HG03025 (cell line): ENCODE measurements at regions not wholly inside any gene's neighbourhood (a gene's known extent, or its start where the extent isn't known, plus 50 kb on each side); places are given as distances from the start of the nearest gene placed in this dataset.

Experiments
- ATAC-seq: cut with Tn5 transposase; IDR thresholded peaks from one replicate; pipeline ENCODE4 v1.9.1; 2021; ENCODE audit warnings: mild to moderate bottlenecking, moderate library complexity; ENCODE audit not compliant: unreplicated experiment, low FRiP score

DNA sequence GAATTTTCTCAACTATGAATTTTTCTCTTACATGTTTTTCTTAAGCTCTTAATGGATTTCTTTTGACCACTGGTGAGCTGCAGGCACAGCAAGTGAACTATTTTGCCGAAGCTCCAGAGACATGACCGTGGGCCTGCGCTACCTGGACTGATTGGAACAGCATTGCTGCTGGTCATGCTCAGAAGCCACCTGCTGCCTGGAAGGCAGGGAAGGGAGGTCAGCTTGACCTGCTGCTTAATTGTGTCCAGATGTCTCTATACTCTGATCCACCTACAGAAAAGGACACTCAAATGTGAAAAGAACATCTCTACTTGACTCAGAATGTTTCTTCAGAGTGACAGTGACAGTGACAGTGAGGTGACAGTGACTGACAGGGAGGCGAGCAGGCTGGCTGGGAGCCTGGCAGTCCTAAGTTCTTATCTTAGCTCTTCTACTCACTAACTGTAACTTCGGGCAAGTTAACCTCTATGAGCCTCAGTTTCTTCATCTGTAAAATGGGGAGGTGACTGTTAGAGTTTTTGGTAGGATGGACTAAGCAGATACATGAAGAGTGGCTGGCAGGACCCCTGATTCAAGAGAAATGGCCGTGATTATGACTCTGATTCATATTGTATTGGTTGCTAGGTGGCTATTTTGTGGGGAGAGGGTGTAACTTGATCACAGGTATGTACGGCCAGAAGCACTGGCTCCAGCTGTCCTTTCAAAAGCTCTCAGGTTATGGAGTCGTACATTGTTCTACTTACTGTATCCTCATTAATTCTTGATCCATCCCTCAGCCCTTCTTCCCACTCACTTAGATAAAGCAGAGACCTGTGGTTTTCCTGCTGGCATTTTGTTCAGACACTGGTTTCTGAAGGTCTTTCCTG lies 54.8 kb upstream of the DLG1 start:
- ATAC-seq = no peak

DNA sequence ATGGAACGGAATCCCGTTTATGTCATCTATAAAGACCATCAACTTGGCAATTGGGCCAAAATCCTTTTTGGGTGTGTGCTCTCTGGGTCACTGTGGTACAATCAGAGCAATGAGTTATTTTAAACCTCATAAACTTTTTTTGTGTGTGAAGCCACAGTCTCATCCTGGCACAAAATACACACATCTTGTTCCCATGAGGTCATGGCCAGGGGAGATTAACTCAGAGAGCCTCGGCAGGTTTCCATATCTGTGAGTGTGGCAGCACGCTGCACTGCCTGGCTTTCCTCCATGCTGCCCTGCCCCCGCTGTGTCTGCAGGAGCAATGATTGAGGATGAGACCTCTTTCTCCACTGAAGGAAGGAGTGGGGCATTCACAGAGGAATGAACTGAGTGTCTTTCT lies 54.0 kb upstream of the DLG1 start:
- no peak for ATAC-seq

DNA sequence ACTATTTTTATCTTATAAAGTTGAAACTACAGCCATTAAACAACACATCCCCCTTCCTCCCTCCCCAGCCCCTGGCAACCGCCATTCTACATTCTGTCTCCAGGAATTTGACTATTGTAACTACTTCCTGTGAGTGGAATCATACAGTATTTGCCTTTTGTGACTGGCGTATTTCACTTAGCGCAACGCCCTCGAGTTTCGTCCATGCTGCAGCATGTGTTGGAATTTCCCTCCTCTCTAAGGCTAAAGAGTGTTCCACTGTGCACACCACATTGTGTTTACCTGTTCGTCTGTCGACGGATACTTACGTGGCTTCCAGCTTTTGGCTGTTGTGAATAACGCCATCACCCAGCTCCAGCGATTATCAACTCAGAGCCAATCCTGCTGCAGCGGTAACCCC lies 52.0 kb upstream of the DLG1 start:
- ATAC-seq = no peak

DNA sequence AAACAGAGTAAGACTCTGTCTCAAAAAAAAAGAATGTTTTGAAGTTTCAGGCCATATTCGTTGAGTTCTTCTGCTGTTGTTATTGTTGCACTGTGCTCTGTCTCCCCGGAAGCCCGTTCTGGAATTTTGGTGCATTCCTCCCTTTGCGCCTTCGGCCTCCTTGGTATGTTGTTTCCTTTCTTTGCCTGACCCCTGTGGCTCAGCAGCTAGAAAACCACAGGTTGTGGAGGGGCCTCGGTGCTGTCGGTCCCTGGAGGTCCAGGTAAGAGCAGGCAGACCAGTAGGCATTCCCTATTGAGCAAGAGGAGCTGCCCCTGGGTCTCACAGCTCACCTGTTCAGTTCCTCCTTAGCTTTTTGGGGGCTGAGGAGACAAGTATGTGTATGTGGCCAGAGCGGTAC lies 51.0 kb upstream of the DLG1 start:
- no peak for ATAC-seq
